WERI-Rb-1 (cell line): ENCODE measurements at regions not wholly inside any gene's neighbourhood (a gene's known extent, or its start where the extent isn't known, plus 50 kb on each side); places are given as distances from the start of the nearest gene placed in this dataset.

ENCODE experiments used
- DNase-seq: peaks from one replicate; pipeline ENCODE4 v3.0.0-alpha.2; 2020
- H3K27ac ChIP-seq: fragments of 250-450 bp; sonication (Bioruptor Pico); 2 replicates; pipeline ENCODE4 v1.5.1; 2020; ENCODE audit warnings: mild to moderate bottlenecking, moderate library complexity
- H3K27me3 ChIP-seq: fragments of 250-450 bp; sonication (Bioruptor Pico); 2 replicates; pipeline ENCODE4 v1.5.1; 2021; ENCODE audit warnings: mild to moderate bottlenecking, low read depth, moderate library complexity; ENCODE audit not compliant: insufficient read depth, severe bottlenecking
- H3K36me3 ChIP-seq: fragments of 250-450 bp; sonication (Bioruptor Pico); 2 replicates; pipeline ENCODE4 v1.5.1; 2020; ENCODE audit warnings: mild to moderate bottlenecking, moderate library complexity
- H3K4me3 ChIP-seq: 2 replicates; pipeline ENCODE4 v1.5.1; 2011; ENCODE audit warnings: low read depth, mild to moderate bottlenecking, control low read depth, low read length
- H3K9me3 ChIP-seq: fragments of 250-450 bp; sonication (Bioruptor Pico); 2 replicates; pipeline ENCODE4 v1.5.1; 2021; ENCODE audit warnings: mild to moderate bottlenecking, moderate library complexity; ENCODE audit not compliant: severe bottlenecking
- TF ChIP-seq, protein P1 (sequence below): IDR thresholded peaks from 2 replicates; pipeline ENCODE4 v1.5.1; 2011; ENCODE audit warnings: low read depth, mild to moderate bottlenecking, control low read depth, inconsistent platforms, low read length

DNA sequence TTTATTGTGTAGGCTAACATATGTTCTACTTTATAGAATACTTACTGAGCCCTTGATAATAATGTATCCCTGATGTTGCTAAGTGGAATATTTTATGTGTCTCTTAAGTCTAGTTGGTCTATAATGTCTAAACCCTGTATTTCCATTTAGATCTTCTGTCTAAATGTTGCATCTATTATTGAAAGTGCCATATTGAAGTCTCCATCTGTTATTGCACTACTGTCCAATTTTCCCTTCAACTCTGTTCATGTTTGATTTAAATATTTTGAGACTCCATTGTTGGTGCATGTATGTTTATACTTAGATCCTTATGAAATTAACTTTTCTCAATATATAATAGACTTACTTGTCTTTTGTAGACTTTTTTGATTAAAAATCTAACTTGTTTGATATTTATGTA lies 924.5 kb upstream of the KCND2 start:
- no peak for DNase-seq
- Histone ChIP-seq H3K9me3 (no peaks in the 10 kb centered on the region), H3K4me3 (no peak overlapping the region), H3K27ac (no peak overlapping the region), H3K36me3 (no peaks in the 10 kb centered on the region), H3K27me3 (no peaks in the 10 kb centered on the region)
- TF ChIP-seq, protein P1, sequence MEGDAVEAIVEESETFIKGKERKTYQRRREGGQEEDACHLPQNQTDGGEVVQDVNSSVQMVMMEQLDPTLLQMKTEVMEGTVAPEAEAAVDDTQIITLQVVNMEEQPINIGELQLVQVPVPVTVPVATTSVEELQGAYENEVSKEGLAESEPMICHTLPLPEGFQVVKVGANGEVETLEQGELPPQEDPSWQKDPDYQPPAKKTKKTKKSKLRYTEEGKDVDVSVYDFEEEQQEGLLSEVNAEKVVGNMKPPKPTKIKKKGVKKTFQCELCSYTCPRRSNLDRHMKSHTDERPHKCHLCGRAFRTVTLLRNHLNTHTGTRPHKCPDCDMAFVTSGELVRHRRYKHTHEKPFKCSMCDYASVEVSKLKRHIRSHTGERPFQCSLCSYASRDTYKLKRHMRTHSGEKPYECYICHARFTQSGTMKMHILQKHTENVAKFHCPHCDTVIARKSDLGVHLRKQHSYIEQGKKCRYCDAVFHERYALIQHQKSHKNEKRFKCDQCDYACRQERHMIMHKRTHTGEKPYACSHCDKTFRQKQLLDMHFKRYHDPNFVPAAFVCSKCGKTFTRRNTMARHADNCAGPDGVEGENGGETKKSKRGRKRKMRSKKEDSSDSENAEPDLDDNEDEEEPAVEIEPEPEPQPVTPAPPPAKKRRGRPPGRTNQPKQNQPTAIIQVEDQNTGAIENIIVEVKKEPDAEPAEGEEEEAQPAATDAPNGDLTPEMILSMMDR = no peak

DNA sequence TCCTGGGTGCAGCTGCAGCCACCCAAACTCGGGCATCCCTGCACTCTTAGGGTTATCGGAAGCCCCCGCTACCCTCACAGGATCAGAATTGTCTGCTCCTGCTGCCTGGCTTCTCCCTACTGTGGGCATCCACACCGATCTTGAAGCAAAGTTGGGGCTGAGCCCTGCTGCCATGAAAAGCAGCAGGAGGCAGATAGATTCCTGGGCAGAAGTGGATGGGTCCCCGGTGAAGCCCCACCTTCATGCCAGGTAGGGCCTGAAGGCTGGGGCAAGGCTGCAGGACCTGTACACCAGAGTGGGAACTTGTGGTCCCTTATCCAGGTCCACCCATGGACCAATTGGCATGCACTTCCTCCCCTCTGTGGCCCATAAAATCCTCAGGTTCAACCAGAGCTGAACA lies 922.6 kb upstream of the KCND2 start:
- no peaks in the 10 kb centered on the region for H3K9me3 ChIP-seq
- H3K4me3 ChIP-seq = no peak overlapping the region
- no peaks in the 10 kb centered on the region for H3K36me3 ChIP-seq
- TF ChIP-seq, protein P1 = no peak
- no peaks in the 10 kb centered on the region for H3K27me3 ChIP-seq
- DNase-seq = no peak
- no peak overlapping the region for H3K27ac ChIP-seq

DNA sequence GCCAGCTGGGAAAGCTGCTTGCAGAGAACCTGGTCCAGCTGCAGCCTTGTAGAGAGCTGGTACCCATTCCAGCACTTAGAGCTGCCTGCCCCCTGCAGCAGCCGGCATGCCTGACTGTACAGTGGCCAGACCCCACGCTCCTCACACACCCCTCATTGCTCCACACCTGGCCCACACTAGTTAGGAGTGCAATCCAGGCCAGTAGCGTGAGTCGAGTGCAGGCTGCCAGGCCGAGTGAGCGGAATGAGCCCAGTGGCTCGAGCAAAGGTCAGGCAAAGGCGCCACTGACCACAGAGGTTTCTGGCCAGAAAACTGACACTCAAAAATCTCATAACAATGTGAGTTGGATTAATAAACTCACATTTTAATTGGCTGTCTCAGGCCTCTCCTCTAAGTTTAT lies 921.7 kb upstream of the KCND2 start:
- H3K27ac ChIP-seq = no peak overlapping the region
- H3K36me3 ChIP-seq = no peaks in the 10 kb centered on the region
- no peak overlapping the region for H3K4me3 ChIP-seq
- no peak for DNase-seq
- H3K9me3 ChIP-seq = no peaks in the 10 kb centered on the region
- TF ChIP-seq, protein P1 = no peak
- H3K27me3 ChIP-seq = no peaks in the 10 kb centered on the region

DNA sequence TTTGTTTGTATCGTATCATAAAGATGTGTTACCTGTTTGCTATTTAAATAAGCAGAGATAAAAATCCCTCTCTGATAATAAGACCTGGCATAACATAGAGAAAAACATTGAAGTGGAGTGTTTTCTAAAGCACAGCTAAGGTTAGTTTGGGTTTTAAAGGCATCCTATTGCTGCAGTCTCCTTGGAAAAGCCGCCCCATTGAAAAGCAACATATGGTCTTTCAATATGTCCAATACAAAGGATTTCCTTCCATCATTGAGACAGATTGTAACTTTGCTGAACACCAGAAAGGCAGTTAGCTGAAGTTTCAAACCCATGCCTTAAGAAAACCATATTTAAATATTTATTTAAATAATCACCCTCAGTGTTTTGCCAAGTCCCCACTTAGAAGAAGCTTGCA lies 898.5 kb upstream of the KCND2 start:
- H3K27me3 ChIP-seq = no peaks in the 10 kb centered on the region
- no peaks in the 10 kb centered on the region for H3K36me3 ChIP-seq
- H3K9me3 ChIP-seq = no peaks in the 10 kb centered on the region
- no peak for DNase-seq
- no peak overlapping the region for H3K4me3 ChIP-seq
- TF ChIP-seq, protein P1 = no peak
- H3K27ac ChIP-seq = no peak overlapping the region

DNA sequence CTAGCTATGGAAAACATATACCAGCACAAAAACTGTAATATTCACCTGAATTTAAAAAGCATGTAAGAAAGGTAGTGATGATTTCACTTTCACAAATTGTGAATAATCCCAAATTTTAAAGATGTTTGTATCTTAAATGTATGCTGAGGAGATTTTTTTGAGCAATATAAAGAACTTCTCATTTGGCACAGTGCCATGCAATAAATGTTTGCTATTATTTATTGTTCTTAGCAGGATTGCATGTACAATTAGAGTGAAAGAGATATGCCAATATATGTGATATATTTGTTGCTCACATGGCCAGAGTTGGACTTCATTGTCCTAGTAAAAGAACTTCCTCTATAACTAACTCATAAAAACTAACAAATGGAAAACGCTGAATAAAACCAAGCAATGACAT lies 895.1 kb upstream of the KCND2 start:
- Histone ChIP-seq H3K27ac (no peak overlapping the region), H3K27me3 (no peaks in the 10 kb centered on the region), H3K36me3 (no peaks in the 10 kb centered on the region), H3K4me3 (no peak overlapping the region), H3K9me3 (no peaks in the 10 kb centered on the region)
- no peak for DNase-seq
- TF ChIP-seq, protein P1 = no peak

DNA sequence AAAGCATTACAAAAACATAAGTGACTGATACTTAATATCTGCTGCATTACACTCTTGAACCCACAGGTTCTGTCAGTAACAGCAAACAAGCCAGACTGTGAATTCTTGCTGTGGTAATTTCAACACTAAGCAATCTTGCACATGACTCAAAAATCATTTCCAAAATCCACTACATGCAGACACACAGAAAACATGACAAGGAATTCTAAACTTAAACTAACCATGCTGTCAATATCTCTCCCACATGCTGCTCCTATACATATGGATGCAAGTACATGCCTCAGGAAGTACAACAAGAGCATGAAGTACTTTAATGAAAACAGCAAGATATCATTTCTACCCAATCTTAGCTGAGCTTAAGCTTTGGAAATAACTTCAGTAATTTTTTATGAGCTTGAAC lies 890.2 kb upstream of the KCND2 start:
- no peaks in the 10 kb centered on the region for H3K36me3 ChIP-seq
- no peak overlapping the region for H3K4me3 ChIP-seq
- no peak for DNase-seq
- H3K27ac ChIP-seq = no peak overlapping the region
- H3K9me3 ChIP-seq = no peaks in the 10 kb centered on the region
- TF ChIP-seq, protein P1 = no peak
- no peaks in the 10 kb centered on the region for H3K27me3 ChIP-seq
